ENCODE measurements at regions not wholly inside any gene's neighbourhood (a gene's known extent, or its start where the extent isn't known, plus 50 kb on each side); places are given as distances from the start of the nearest gene placed in this dataset.

DNA sequence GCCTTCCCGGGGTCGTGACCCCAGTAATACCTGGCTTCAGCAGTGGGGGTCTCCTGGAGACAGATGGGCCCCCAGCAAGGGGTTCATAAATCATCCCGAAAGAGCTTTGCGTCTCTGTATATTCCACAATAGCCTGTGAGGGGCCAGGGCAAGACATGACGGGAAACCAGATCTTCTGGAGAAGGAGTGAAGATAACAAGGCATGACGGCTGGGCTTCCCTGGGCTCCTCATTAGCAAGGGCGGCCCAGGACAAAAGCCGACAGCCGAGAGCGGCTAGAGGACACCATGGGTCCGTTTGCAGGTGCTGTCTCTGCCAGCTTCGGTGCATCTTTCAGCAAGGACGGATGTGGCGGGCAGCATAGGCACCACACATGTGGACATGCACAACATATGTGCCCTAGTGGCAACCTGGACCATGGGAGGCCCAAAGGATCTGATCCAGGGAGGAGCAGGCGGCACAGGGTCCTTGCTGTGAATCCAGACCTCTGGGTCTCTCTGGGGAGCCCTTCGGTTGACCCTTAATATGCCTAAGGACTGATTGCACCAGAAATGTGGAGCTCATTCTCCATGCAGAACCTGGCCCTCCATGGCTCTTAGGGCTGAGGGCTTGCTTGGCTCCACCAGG lies 136.9 kb upstream of the FOXF1 start:
- no peak for TF ChIP-seq SIN3A (IDR thresholded peaks at IDR 0.05; ENCODE audit: borderline replicate concordance, insufficient read depth, low read depth, low read length)
- TF ChIP-seq REST (IDR thresholded peaks at IDR 0.05; ENCODE audit: insufficient read depth in 1 of 2, low read depth in 2 of 2, low read length in 1 of 2): no peak
- no peak for TF ChIP-seq TCF7L2 (IDR thresholded peaks at IDR 0.05; ENCODE audit: low read depth, low read length)
- no peak for TF ChIP-seq CTCF (IDR thresholded peaks at IDR 0.05)
- ChIA-PET CTCF (no interaction called here), POLR2A (no interaction called here)
- ATAC-seq (no peak), DNase-seq (ENCODE audit: low read depth, low spot score) (no peak)
- Histone ChIP-seq H3K27me3 (ENCODE audit: control insufficient read depth, insufficient read depth, low read length) (no peaks in the 10 kb centered on the region), H3K27ac (ENCODE audit: low read length) (no peak overlapping the region), H3K36me3 (ENCODE audit: control insufficient read depth, insufficient read depth, low read length) (no peaks in the 10 kb centered on the region), H3K4me1 (ENCODE audit: control insufficient read depth, insufficient read depth, low read length) (no peaks in the 10 kb centered on the region), H3K9me3 (ENCODE audit: control insufficient read depth, insufficient read depth, low read depth, low read length) (no peaks in the 10 kb centered on the region), H3K4me3 (ENCODE audit: low read depth in 2 of 2, low read length in 2 of 2) (no peak overlapping the region)
- BruUV-seq (replicated peaks): no TSS peak
- in situ Hi-C loops (cut with HindIII; ENCODE audit: low pct_unique_long_range_greater_than_20kb, low sequenced_read_pairs) (no loop called here), intact Hi-C loops (cut with micrococcal nuclease; ENCODE audit: unreplicated experiment) (no loop called here)

DNA sequence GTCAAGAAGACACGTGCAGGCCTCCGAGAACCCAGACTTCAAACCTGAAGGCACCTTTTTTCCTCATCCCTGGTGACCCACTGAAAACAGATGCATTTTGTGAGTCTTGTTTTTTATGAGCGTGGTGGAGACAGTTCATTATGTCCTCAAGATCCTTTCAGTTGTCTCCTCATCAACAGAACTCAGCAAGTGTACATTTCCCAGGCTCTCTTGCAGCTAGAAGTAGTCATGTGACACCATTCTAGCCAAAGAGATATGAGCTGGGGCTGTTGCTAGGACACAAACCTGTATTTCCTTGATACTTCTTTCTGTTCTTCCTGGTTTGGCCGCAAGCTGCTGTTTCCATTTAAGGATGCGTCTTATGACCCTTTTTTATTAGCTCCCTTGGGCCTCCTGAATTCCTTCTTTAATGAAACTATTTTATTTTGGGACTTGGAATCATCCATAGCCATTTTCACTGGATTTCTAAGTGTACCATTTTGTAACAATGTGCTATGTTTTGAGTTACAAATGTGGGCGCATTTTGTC lies 135.7 kb upstream of the FOXF1 start:
- Histone ChIP-seq H3K27me3 (ENCODE audit: control insufficient read depth, insufficient read depth, low read length) (no peaks in the 10 kb centered on the region), H3K36me3 (ENCODE audit: control insufficient read depth, insufficient read depth, low read length) (no peaks in the 10 kb centered on the region), H3K27ac (ENCODE audit: low read length) (no peak overlapping the region), H3K9me3 (ENCODE audit: control insufficient read depth, insufficient read depth, low read depth, low read length) (no peaks in the 10 kb centered on the region), H3K4me1 (ENCODE audit: control insufficient read depth, insufficient read depth, low read length) (no peaks in the 10 kb centered on the region), H3K4me3 (ENCODE audit: low read depth in 2 of 2, low read length in 2 of 2) (no peak overlapping the region)
- ATAC-seq: no peak
- POLR2A ChIA-PET: no interaction called here
- BruUV-seq (replicated peaks): no TSS peak
- DNase-seq (ENCODE audit: low read depth, low spot score): no peak
- TF ChIP-seq SIN3A (IDR thresholded peaks at IDR 0.05; ENCODE audit: borderline replicate concordance, insufficient read depth, low read depth, low read length) (no peak), POLR2AphosphoS5 (IDR thresholded peaks at IDR 0.05; ENCODE audit: low read depth, low read length) (no peak), CTCF (IDR thresholded peaks at IDR 0.05) (no peak), TCF7L2 (IDR thresholded peaks at IDR 0.05; ENCODE audit: low read depth, low read length) (no peak), REST (IDR thresholded peaks at IDR 0.05; ENCODE audit: insufficient read depth in 1 of 2, low read depth in 2 of 2, low read length in 1 of 2) (no peak)
- intact Hi-C loops (cut with micrococcal nuclease; ENCODE audit: unreplicated experiment) (no loop called here), in situ Hi-C loops (cut with HindIII; ENCODE audit: low pct_unique_long_range_greater_than_20kb, low sequenced_read_pairs) (no loop called here)
- CTCF ChIA-PET: interaction anchor here (0.6 kb wide), 1 partner anchor 9 kb away, joined by 5 read pairs; no protein-coding TSS in a partner anchor

Data from Panc1 (cell line).